ENCODE measurements at regions not wholly inside any gene's neighbourhood (a gene's known extent, or its start where the extent isn't known, plus 50 kb on each side); places are given as distances from the start of the nearest gene placed in this dataset.

GRCh38 chr3:110750201-110750600 lies 321.4 kb upstream of the NECTIN3 start:
- DNase-seq (ENCODE audit: low spot score): no peak

- DNase-seq (ENCODE audit: low spot score): no peak
Measured at GRCh38 chr3:110752307-110752706, 319.3 kb upstream of the NECTIN3 start.

GRCh38 chr3:110753516-110753915 lies 318.1 kb upstream of the NECTIN3 start:
- no peak for DNase-seq (ENCODE audit: low spot score)

GRCh38 chr3:110754212-110754916 lies 317.3 kb upstream of the NECTIN3 start:
- no peak for DNase-seq (ENCODE audit: low spot score)

DNA sequence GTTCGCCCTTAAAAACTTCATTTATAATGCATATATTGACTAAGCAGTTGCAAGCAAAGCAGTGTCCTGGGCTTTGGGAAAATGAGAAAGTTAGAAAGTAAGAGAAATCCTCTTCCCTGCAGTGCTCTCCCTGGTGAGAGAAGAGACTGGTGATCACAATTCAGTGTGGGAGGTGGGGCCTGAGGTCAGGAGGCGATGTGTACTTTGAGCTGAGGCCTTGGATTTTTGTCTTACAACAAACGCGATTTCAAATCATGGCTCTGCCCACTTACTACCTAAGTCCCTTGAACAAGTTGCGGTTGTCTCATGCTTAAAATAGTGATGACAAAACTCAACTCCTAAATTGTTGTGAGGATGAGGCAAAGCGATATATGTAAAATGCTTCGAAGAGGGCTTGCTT lies 316.3 kb upstream of the NECTIN3 start:
- DNase-seq (ENCODE audit: low spot score): no peak

GRCh38 chr3:110756705-110757104 lies 314.9 kb upstream of the NECTIN3 start:
- no peak for DNase-seq (ENCODE audit: low spot score)

DNA sequence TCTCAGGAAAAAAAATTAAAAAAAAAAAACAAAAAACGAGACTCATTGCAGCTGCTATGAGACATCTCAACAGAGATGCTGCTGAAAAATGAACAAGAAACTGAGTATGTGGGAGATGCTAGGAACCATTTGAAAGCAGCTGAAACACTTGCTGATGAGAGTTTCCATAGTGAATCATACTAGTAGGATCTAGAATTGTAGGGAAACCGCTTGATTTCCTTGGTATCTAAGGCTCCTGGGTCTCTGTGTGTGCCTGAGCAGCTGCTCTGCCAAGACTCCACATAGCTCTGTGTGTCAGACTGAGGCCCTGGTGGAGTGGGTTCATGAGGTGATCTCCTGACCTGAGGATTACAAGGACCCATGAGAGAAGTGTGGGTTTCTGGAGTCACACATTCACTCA lies 313.4 kb upstream of the NECTIN3 start:
- no peak for DNase-seq (ENCODE audit: low spot score)

DNA sequence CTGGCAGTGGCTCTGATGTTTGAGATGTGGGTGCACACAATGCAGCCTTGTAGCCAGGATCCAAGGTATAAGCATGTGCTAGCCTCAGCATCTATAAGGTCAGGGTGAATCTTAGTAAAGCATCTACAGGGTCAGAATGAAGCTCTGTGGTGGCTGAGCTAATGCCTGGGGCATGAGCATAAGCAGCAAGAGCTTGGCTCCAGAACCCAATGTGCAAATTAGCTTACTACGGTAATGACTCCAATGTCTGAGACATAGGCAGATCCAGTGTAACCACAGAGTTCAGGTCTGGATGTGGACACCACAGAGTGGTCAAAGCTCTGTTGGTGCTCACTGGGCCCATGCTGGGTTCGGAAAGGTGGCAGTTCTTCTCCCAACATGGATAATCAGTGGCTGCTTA lies 304.5 kb upstream of the NECTIN3 start:
- no peak for DNase-seq (ENCODE audit: low spot score)

DNA sequence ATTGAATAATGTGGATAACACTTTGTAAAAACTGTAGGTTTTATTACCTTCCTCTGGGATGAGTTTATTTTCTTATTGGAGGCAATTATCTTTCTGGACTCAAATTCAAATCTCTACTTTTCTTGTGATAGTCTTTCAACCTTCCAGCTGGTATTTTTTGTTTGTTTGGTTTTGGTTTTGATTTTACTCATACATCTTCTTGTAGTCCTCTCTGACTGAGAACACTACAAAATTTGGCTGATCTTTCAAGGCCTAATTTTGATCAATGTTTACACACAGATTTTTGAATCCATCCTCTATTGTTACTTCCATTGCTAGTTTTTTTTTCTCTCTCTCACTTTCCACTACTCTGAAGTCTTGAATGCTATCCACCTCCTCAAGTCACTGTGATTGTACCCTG lies 303.8 kb upstream of the NECTIN3 start:
- DNase-seq (ENCODE audit: low spot score): no peak

- DNase-seq (ENCODE audit: low spot score): no peak
Measured at GRCh38 chr3:110773413-110773954, 298.1 kb upstream of the NECTIN3 start.

DNA sequence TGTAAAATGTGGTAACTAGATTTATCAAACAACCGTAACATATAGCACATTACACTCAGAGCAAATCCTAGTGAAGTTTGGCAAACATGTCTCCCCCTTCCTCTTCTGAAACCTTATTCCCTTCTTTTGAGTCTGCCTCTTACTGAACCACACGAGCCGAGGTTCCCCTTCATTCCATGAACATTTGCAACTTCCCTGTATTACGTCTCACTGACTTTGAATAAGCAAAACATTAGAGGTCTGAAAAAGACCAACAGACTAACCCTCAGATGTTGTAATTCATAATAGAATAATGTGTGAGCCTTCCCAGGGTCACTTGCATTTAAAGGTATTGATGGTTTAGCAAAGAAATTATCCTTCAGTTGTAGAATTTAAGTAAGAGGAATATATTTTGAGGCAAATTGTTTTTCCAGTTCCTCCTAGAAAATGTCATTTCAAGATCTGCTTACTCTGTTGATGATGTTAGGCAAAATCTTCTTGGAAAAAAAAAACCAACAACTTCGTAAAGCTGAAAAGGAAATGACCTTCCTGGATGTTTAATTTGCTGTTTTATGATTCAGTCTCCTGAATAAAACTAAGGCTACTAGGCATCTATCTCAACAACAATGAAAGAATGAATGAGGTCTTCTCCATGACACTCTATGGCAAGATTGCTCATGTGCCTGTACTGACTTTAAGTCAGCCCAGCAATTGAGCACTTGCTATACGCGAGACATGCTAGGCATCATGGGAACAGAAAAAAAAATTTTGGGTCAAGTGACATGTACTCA lies 296.9 kb upstream of the NECTIN3 start:
- DNase-seq (ENCODE audit: low spot score): no peak

GRCh38 chr3:110779581-110779980 lies 292.0 kb upstream of the NECTIN3 start:
- DNase-seq (ENCODE audit: low spot score): no peak

- DNase-seq (ENCODE audit: low spot score): no peak
Measured at GRCh38 chr3:110783541-110783940, 288.1 kb upstream of the NECTIN3 start.

GRCh38 chr3:110788794-110789193 lies 282.8 kb upstream of the NECTIN3 start:
- no peak for DNase-seq (ENCODE audit: low spot score)

GRCh38 chr3:110789315-110789714 lies 282.3 kb upstream of the NECTIN3 start:
- no peak for DNase-seq (ENCODE audit: low spot score)

DNA sequence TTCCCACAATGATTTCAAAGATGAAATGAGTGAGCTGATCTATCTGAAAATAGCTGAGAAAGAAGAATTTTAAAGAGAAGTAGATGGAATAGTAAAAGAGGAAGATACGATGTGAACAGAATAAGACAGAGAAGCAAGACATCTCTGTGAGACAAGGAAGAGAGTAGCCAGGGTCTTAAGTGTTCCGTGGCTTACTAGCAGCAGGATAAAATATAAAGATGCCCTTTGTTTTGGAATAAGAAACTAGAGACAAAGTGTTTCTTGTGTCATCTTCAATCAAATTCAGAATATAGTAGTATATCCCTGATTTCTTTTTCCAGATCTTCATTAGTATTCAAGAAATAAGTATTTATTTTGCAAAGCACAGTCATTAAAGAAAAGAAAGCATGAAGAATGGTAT lies 281.0 kb upstream of the NECTIN3 start:
- DNase-seq (ENCODE audit: low spot score): no peak

DNA sequence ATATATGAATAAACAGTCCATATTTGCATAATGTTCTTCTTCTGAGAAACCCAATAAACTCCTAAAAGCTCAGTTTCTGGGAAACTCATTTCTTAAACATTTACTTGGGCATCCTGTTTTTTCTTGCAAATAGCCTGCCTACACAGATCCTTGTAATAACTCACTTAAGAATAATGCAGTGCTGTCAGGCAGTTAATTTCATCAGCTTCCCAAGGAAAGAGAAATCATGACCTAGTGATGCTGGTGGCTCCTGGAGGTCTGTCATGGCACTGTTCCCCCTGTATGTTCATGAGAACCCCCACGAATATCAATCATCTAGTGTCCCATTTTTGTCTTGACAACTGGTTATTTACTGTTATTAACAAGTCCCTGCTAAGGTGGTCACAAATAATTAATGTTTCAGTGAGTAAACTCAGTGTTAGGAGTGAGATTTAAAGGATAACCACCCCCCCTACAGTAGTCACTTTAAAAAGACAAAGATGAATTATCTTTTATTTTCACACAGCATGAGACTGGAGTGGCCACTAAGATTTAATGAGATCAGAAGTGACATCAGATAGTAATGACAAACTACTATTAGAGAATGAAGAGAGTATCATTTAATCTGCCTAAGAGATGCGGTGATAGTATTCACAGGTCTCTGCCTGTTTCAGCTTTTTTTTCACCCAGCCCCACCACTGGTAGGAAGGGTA lies 279.5 kb upstream of the NECTIN3 start:
- DNase-seq (ENCODE audit: low spot score): no peak

DNA sequence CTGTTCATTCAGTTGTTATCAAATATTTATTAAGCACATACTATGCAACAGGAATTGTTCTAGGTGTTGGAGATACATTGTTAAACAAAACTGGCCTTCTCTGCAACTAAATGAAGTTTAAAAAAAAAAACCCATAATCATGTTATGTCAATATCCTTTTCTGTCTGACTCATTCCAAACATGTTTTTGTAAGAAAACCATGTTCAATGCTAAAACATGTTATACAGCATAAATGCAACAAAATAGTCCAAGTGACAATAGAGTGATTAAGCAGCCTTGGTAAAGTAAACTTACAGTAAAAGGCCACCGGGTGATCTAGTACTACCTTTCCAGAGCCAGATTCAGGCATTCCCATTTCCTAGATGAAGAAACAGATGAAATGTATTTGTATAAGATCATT lies 278.0 kb upstream of the NECTIN3 start:
- no peak for DNase-seq (ENCODE audit: low spot score)

DNA sequence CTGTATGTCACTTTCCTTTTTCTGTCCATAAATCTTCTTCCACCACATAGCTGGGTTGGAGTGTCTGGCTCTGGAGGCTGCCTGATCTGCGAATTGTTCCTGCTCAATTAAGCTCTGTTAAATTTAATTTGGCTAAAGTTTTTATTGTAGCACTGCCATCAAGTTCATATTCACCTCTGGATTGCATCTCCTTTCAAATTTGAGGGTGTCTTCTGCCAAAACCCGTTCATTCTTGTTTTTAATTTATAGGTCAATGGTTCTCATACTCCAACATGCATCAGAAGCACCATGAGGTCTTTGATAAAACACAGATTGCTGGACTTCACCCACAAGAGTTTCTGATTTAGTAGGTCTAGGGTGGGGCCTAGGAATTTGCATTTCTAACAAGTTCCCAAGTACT lies 276.5 kb upstream of the NECTIN3 start:
- no peak for DNase-seq (ENCODE audit: low spot score)

- DNase-seq (ENCODE audit: low spot score): no peak
Measured at GRCh38 chr3:110799271-110799670, 272.3 kb upstream of the NECTIN3 start.

GRCh38 chr3:110804856-110805255 lies 266.8 kb upstream of the NECTIN3 start:
- DNase-seq (ENCODE audit: low spot score): no peak

- DNase-seq (ENCODE audit: low spot score): no peak
Measured at GRCh38 chr3:110806924-110807323, 264.7 kb upstream of the NECTIN3 start.

DNA sequence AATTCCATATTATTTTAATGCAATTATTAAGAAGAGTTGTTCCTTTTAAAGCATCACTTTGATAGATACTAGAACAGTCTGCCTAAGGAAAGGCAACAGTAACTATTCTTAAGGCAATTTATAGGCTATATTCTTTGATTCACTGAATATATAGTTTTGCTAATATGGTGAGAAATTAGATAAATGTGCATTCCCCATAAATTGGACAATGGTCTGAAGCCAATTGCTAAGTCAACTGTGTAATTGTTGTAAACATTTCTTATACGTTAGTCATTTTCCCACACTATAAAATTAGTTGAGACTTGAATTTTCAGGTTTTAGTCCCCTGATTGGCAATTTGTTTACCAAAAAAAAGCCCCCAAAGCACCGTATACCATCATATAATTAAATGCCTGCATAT lies 263.0 kb upstream of the NECTIN3 start:
- no peak for DNase-seq (ENCODE audit: low spot score)
